ENCODE measurements at regions not wholly inside any gene's neighbourhood (a gene's known extent, or its start where the extent isn't known, plus 50 kb on each side); places are given as distances from the start of the nearest gene placed in this dataset.

Small RNAs in the stretch of these regions (small RNA-seq; reads per million reads assigned to genes)
- 0 reads per million in 3 experiments for gene MIR4693
